ENCODE measurements at regions not wholly inside any gene's neighbourhood (a gene's known extent, or its start where the extent isn't known, plus 50 kb on each side); places are given as distances from the start of the nearest gene placed in this dataset.

GRCh38 chr5:92864591-92864990 is 716.4 kb downstream of the NR2F1-AS1 start:
- TF ChIP-seq CTCF (IDR thresholded peaks at IDR 0.05; ENCODE audit: low read depth, low read length, poor library complexity, severe bottlenecking) (no peak), EZH2phosphoT487 (IDR thresholded peaks at IDR 0.05; ENCODE audit: borderline replicate concordance, low read length) (no peak)

Measured in DOHH2 (cell line).